ENCODE measurements at regions not wholly inside any gene's neighbourhood (a gene's known extent, or its start where the extent isn't known, plus 50 kb on each side); places are given as distances from the start of the nearest gene placed in this dataset.

DNA sequence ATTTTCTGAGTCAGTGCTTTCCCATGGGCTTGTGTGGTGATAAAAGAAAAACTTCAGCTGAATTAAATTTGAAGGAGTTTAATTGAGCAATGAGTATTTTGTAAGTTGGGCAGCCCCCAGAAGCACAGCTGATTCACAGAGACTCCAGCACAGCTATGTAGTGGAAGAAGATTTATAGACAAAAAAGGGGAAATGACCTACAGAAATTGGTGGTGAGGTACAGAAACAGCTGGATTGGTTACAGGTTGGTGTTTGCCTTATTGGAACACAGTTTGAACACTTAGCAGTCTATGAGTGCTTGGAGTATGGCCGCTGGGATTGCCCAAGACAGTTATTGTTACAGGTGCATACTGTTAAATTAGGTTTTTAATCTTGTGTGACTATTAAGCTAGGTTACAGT lies 96.9 kb upstream of the PTPRK start:
- no peak for DNase-seq
- no CpG with 5 or more reads among the region's 1 CpG for WGBS (ENCODE audit: extremely low coverage, insufficient coverage, insufficient read length)

DNA sequence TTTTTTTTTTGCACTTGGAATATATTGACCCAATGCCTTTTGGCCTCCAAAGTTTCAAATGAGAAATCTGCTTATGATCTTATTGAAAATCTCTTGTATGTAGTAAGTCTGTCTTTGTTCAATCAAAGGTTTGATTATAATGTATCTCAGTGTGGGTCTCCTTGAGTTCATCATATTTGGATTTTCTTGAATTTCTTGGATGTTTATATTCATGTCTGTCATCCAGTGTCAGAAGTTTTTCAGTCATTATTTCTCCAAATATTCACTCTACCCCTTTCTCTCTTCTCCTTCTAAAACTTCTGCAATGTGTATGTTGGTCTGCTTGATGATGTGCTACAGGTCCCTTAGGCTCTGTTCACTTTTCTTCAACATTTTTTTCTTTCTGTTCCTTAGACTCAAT lies 95.9 kb upstream of the PTPRK start:
- Histone ChIP-seq H3K9ac (ENCODE audit: low read length) (no peak overlapping the region), H2BK5ac (ENCODE audit: low read depth, low read length, poor library complexity) (no peak overlapping the region), H3K4ac (ENCODE audit: low read depth, low read length) (no peak overlapping the region), H3K36me3 (ENCODE audit: control insufficient read depth in 1 of 2, insufficient read depth in 2 of 2, low read length in 2 of 2) (no peaks in the 10 kb centered on the region), H3K79me2 (ENCODE audit: control insufficient read depth, insufficient read depth, low read length, poor library complexity) (no peaks in the 10 kb centered on the region), H3K27ac (ENCODE audit: low read depth, low read length) (no peak overlapping the region), H2AFZ (ENCODE audit: insufficient read depth, low read length, poor library complexity) (no peak overlapping the region), H3K4me3 (ENCODE audit: low read depth, low read length) (no peak overlapping the region), H3K79me1 (ENCODE audit: low read length) (no peaks in the 10 kb centered on the region), H3K9me3 (ENCODE audit: insufficient read depth, low read depth, low read length) (no peaks in the 10 kb centered on the region), H2BK120ac (ENCODE audit: insufficient read depth, low read length, poor library complexity) (no peak overlapping the region), H2BK12ac (ENCODE audit: low read length) (no peak overlapping the region), H3K23ac (ENCODE audit: low read length) (no peak overlapping the region), H3K14ac (ENCODE audit: low read length) (no peak overlapping the region), H3K27me3 (ENCODE audit: insufficient read depth, low read length) (no peaks in the 10 kb centered on the region), H4K91ac (ENCODE audit: low read depth, low read length) (no peak overlapping the region), H3K4me2 (ENCODE audit: low read length) (no peak overlapping the region), H3K18ac (ENCODE audit: low read length) (no peak overlapping the region), H2AK5ac (ENCODE audit: low read length) (no peak overlapping the region), H3K4me1 (ENCODE audit: control insufficient read depth in 1 of 2, insufficient read depth in 2 of 2, low read length in 2 of 2) (no peaks in the 10 kb centered on the region), H4K12ac (ENCODE audit: low read depth, low read length) (no peak overlapping the region), H4K8ac (ENCODE audit: low read depth, low read length) (no peak overlapping the region)
- no peak for DNase-seq

More for the DNA sequence above, 96.9 kb upstream of the PTPRK start:
- H3K79me2 ChIP-seq (ENCODE audit: control insufficient read depth, insufficient read depth, low read length, poor library complexity) = no peaks in the 10 kb centered on the region
- no peak overlapping the region for H3K18ac ChIP-seq (ENCODE audit: low read length)
- H4K8ac ChIP-seq (ENCODE audit: low read depth, low read length) = no peak overlapping the region
- no peaks in the 10 kb centered on the region for H3K79me1 ChIP-seq (ENCODE audit: low read length)
- no peak overlapping the region for H4K91ac ChIP-seq (ENCODE audit: low read depth, low read length)
- H3K9ac ChIP-seq (ENCODE audit: low read length) = no peak overlapping the region
- no peak overlapping the region for H3K4ac ChIP-seq (ENCODE audit: low read depth, low read length)
- H3K27me3 ChIP-seq (ENCODE audit: insufficient read depth, low read length) = no peaks in the 10 kb centered on the region
- no peak overlapping the region for H3K27ac ChIP-seq (ENCODE audit: low read depth, low read length)
- H3K4me2 ChIP-seq (ENCODE audit: low read length) = no peak overlapping the region
- no peak overlapping the region for H3K4me3 ChIP-seq (ENCODE audit: low read depth, low read length)
- H3K36me3 ChIP-seq (ENCODE audit: control insufficient read depth in 1 of 2, insufficient read depth in 2 of 2, low read length in 2 of 2) = no peaks in the 10 kb centered on the region
- H4K12ac ChIP-seq (ENCODE audit: low read depth, low read length) = no peak overlapping the region
- no peak overlapping the region for H3K23ac ChIP-seq (ENCODE audit: low read length)
- H2BK120ac ChIP-seq (ENCODE audit: insufficient read depth, low read length, poor library complexity) = no peak overlapping the region
- H3K9me3 ChIP-seq (ENCODE audit: insufficient read depth, low read depth, low read length) = no peaks in the 10 kb centered on the region
- H2AK5ac ChIP-seq (ENCODE audit: low read length) = no peak overlapping the region
- no peak overlapping the region for H2AFZ ChIP-seq (ENCODE audit: insufficient read depth, low read length, poor library complexity)
- H2BK12ac ChIP-seq (ENCODE audit: low read length) = no peak overlapping the region
- H3K14ac ChIP-seq (ENCODE audit: low read length) = no peak overlapping the region
- no peak overlapping the region for H2BK5ac ChIP-seq (ENCODE audit: low read depth, low read length, poor library complexity)
- no peaks in the 10 kb centered on the region for H3K4me1 ChIP-seq (ENCODE audit: control insufficient read depth in 1 of 2, insufficient read depth in 2 of 2, low read length in 2 of 2)

DNA sequence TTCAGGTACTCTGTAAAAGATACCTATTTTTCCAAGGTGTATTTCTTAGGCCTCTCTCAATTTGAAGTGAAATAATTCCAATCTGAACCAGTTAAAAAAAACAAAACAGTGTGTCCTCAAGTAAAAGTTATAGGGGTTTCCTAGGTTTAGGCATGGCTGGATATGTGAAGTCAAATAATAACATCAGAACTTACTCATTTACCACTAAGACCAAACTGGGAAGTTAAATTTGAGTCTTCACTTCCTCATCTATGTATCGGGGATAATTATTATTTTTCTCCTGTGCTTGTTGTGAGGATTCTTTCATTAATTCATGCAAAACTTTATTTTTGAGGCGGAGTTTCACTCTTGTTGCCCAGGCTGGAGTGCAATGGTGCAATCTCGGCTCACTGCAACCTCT lies 86.2 kb upstream of the PTPRK start:
- no CpG with 5 or more reads among the region's 3 CpGs for WGBS (ENCODE audit: extremely low coverage, insufficient coverage, insufficient read length)
- Histone ChIP-seq H3K4ac (ENCODE audit: low read depth, low read length) (no peak overlapping the region), H3K18ac (ENCODE audit: low read length) (no peak overlapping the region), H3K4me3 (ENCODE audit: low read depth, low read length) (no peak overlapping the region), H3K4me2 (ENCODE audit: low read length) (no peak overlapping the region), H3K27me3 (ENCODE audit: insufficient read depth, low read length) (no peaks in the 10 kb centered on the region), H2AFZ (ENCODE audit: insufficient read depth, low read length, poor library complexity) (no peak overlapping the region), H3K4me1 (ENCODE audit: control insufficient read depth in 1 of 2, insufficient read depth in 2 of 2, low read length in 2 of 2) (no peaks in the 10 kb centered on the region), H2BK12ac (ENCODE audit: low read length) (no peak overlapping the region), H4K91ac (ENCODE audit: low read depth, low read length) (no peak overlapping the region), H3K27ac (ENCODE audit: low read depth, low read length) (no peak overlapping the region), H2BK120ac (ENCODE audit: insufficient read depth, low read length, poor library complexity) (no peak overlapping the region), H4K12ac (ENCODE audit: low read depth, low read length) (no peak overlapping the region), H3K9ac (ENCODE audit: low read length) (no peak overlapping the region), H3K79me2 (ENCODE audit: control insufficient read depth, insufficient read depth, low read length, poor library complexity) (no peaks in the 10 kb centered on the region), H2AK5ac (ENCODE audit: low read length) (no peak overlapping the region), H4K8ac (ENCODE audit: low read depth, low read length) (no peak overlapping the region), H3K79me1 (ENCODE audit: low read length) (no peaks in the 10 kb centered on the region), H3K14ac (ENCODE audit: low read length) (no peak overlapping the region), H3K36me3 (ENCODE audit: control insufficient read depth in 1 of 2, insufficient read depth in 2 of 2, low read length in 2 of 2) (no peaks in the 10 kb centered on the region), H3K23ac (ENCODE audit: low read length) (no peak overlapping the region), H3K9me3 (ENCODE audit: insufficient read depth, low read depth, low read length) (no peaks in the 10 kb centered on the region), H2BK5ac (ENCODE audit: low read depth, low read length, poor library complexity) (no peak overlapping the region)
- DNase-seq = no peak

DNA sequence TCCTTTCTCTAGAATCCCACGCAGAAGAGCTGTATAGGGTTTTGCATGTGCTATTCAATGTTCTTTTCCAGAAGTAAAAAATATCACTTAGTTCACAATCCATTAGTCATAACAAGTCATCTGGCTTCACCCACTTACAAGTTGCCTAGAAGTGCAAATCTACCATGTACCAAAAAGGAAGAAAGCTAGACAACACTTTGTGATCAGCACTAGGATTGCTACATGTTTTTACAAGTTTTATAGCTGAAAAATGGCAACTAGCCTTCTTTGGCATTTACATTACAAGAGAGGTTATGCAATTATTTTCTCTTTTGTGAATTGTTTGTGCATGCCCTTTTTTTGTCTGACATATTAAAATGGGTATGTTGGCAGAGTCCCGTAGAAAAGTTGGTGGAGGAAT lies 85.6 kb upstream of the PTPRK start:
- Histone ChIP-seq H2BK12ac (ENCODE audit: low read length) (no peak overlapping the region), H3K79me2 (ENCODE audit: control insufficient read depth, insufficient read depth, low read length, poor library complexity) (no peaks in the 10 kb centered on the region), H2BK5ac (ENCODE audit: low read depth, low read length, poor library complexity) (no peak overlapping the region), H3K4me1 (ENCODE audit: control insufficient read depth in 1 of 2, insufficient read depth in 2 of 2, low read length in 2 of 2) (no peaks in the 10 kb centered on the region), H3K9me3 (ENCODE audit: insufficient read depth, low read depth, low read length) (no peaks in the 10 kb centered on the region), H2BK120ac (ENCODE audit: insufficient read depth, low read length, poor library complexity) (no peak overlapping the region), H3K9ac (ENCODE audit: low read length) (no peak overlapping the region), H3K36me3 (ENCODE audit: control insufficient read depth in 1 of 2, insufficient read depth in 2 of 2, low read length in 2 of 2) (no peaks in the 10 kb centered on the region), H4K91ac (ENCODE audit: low read depth, low read length) (no peak overlapping the region), H3K4me2 (ENCODE audit: low read length) (no peak overlapping the region), H3K4me3 (ENCODE audit: low read depth, low read length) (no peak overlapping the region), H3K23ac (ENCODE audit: low read length) (no peak overlapping the region), H2AFZ (ENCODE audit: insufficient read depth, low read length, poor library complexity) (no peak overlapping the region), H2AK5ac (ENCODE audit: low read length) (no peak overlapping the region), H3K14ac (ENCODE audit: low read length) (no peak overlapping the region), H4K8ac (ENCODE audit: low read depth, low read length) (no peak overlapping the region), H3K4ac (ENCODE audit: low read depth, low read length) (no peak overlapping the region), H3K18ac (ENCODE audit: low read length) (no peak overlapping the region), H3K27me3 (ENCODE audit: insufficient read depth, low read length) (no peaks in the 10 kb centered on the region), H3K27ac (ENCODE audit: low read depth, low read length) (no peak overlapping the region), H4K12ac (ENCODE audit: low read depth, low read length) (no peak overlapping the region), H3K79me1 (ENCODE audit: low read length) (no peaks in the 10 kb centered on the region)
- WGBS (ENCODE audit: extremely low coverage, insufficient coverage, insufficient read length) = no CpG with 5 or more reads among the region's 2 CpGs
- no peak for DNase-seq

DNA sequence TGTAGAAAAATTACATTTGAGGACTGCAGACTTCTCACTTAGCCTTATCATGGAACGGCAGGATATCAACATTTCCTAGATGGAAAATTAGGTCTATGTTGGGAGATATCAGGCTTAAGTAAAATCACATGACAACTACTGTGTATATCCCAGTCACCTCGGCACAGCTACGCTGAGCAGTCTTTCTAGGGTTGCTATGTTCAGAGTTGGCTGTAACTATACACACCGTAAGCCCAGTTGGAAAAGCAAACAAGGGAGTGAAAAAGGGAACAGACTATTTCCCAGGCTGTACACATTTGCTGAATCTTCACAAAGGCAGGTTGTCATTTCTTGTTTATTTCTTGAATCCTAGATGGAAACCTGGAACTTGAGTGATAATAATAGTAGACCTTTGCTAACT lies 80.7 kb upstream of the PTPRK start:
- Histone ChIP-seq H3K18ac (ENCODE audit: low read length) (no peak overlapping the region), H3K27me3 (ENCODE audit: insufficient read depth, low read length) (no peaks in the 10 kb centered on the region), H4K91ac (ENCODE audit: low read depth, low read length) (no peak overlapping the region), H3K4me1 (ENCODE audit: control insufficient read depth in 1 of 2, insufficient read depth in 2 of 2, low read length in 2 of 2) (peaks cover 0 to 1% of the 10 kb centered on the region in 2 experiments), H4K12ac (ENCODE audit: low read depth, low read length) (no peak overlapping the region), H3K79me1 (ENCODE audit: low read length) (no peaks in the 10 kb centered on the region), H3K14ac (ENCODE audit: low read length) (no peak overlapping the region), H3K4me2 (ENCODE audit: low read length) (no peak overlapping the region), H3K4me3 (ENCODE audit: low read depth, low read length) (no peak overlapping the region), H3K4ac (ENCODE audit: low read depth, low read length) (no peak overlapping the region), H3K79me2 (ENCODE audit: control insufficient read depth, insufficient read depth, low read length, poor library complexity) (no peaks in the 10 kb centered on the region), H3K36me3 (ENCODE audit: control insufficient read depth in 1 of 2, insufficient read depth in 2 of 2, low read length in 2 of 2) (no peaks in the 10 kb centered on the region), H3K9ac (ENCODE audit: low read length) (no peak overlapping the region), H3K23ac (ENCODE audit: low read length) (no peak overlapping the region), H2AFZ (ENCODE audit: insufficient read depth, low read length, poor library complexity) (no peak overlapping the region), H3K27ac (ENCODE audit: low read depth, low read length) (no peak overlapping the region), H4K8ac (ENCODE audit: low read depth, low read length) (no peak overlapping the region), H2BK5ac (ENCODE audit: low read depth, low read length, poor library complexity) (no peak overlapping the region), H2BK12ac (ENCODE audit: low read length) (no peak overlapping the region), H2BK120ac (ENCODE audit: insufficient read depth, low read length, poor library complexity) (no peak overlapping the region), H3K9me3 (ENCODE audit: insufficient read depth, low read depth, low read length) (no peaks in the 10 kb centered on the region), H2AK5ac (ENCODE audit: low read length) (no peak overlapping the region)
- DNase-seq = no peak
- no CpG with 5 or more reads among the region's 4 CpGs for WGBS (ENCODE audit: extremely low coverage, insufficient coverage, insufficient read length)
